ENCODE measurements at regions not wholly inside any gene's neighbourhood (a gene's known extent, or its start where the extent isn't known, plus 50 kb on each side); places are given as distances from the start of the nearest gene placed in this dataset.

- no peak overlapping the region for H3K27ac Mint-ChIP-seq
- H3K4me3 Mint-ChIP-seq, result no peak overlapping the region
- no peaks in the 10 kb centered on the region for H3K36me3 Mint-ChIP-seq
- H3K4me1 Mint-ChIP-seq (ENCODE audit: unreplicated experiment), result peaks cover 17% of the 10 kb centered on the region
- H3K27me3 Mint-ChIP-seq, result peaks cover 5% of the 10 kb centered on the region
- TF ChIP-seq CTCF (conservative IDR thresholded peaks at IDR 0.05), result no peak
- DNase-seq (ENCODE audit: extremely low spot score, unreplicated experiment), result no peak
- H3K9me3 Mint-ChIP-seq, result no peaks in the 10 kb centered on the region
These were observed 118.8 kb upstream of the FRY start for GRCh38 chr13:31912647-31913401.

GRCh38 chr13:31913459-31913858 is 118.1 kb upstream of the FRY start:
- Mint-ChIP-seq H3K27ac (no peak overlapping the region), H3K9me3 (no peaks in the 10 kb centered on the region), H3K4me1 (ENCODE audit: unreplicated experiment) (peaks cover 17% of the 10 kb centered on the region), H3K36me3 (no peaks in the 10 kb centered on the region), H3K4me3 (no peak overlapping the region), H3K27me3 (peaks cover 5% of the 10 kb centered on the region)
- no peak for DNase-seq (ENCODE audit: extremely low spot score, unreplicated experiment)
- no peak for TF ChIP-seq CTCF (conservative IDR thresholded peaks at IDR 0.05)

- H3K4me3 Mint-ChIP-seq, result no peak overlapping the region
- H3K9me3 Mint-ChIP-seq, result no peaks in the 10 kb centered on the region
- no peak for TF ChIP-seq CTCF (conservative IDR thresholded peaks at IDR 0.05)
- peaks cover 17% of the 10 kb centered on the region for H3K4me1 Mint-ChIP-seq (ENCODE audit: unreplicated experiment)
- DNase-seq (ENCODE audit: extremely low spot score, unreplicated experiment), result no peak
- no peaks in the 10 kb centered on the region for H3K36me3 Mint-ChIP-seq
- H3K27me3 Mint-ChIP-seq, result no peaks in the 10 kb centered on the region
- H3K27ac Mint-ChIP-seq, result no peak overlapping the region
These were observed 116.7 kb upstream of the FRY start for GRCh38 chr13:31914843-31915242.

GRCh38 chr13:31918707-31919106 is 112.9 kb upstream of the FRY start:
- TF ChIP-seq CTCF (conservative IDR thresholded peaks at IDR 0.05), result no peak
- peaks cover 17% of the 10 kb centered on the region for H3K4me1 Mint-ChIP-seq (ENCODE audit: unreplicated experiment)
- no peaks in the 10 kb centered on the region for H3K9me3 Mint-ChIP-seq
- H3K4me3 Mint-ChIP-seq, result no peak overlapping the region
- no peak overlapping the region for H3K27ac Mint-ChIP-seq
- DNase-seq (ENCODE audit: extremely low spot score, unreplicated experiment), result no peak
- H3K27me3 Mint-ChIP-seq, result no peaks in the 10 kb centered on the region
- no peaks in the 10 kb centered on the region for H3K36me3 Mint-ChIP-seq

- Mint-ChIP-seq H3K27me3 (no peaks in the 10 kb centered on the region), H3K27ac (no peak overlapping the region), H3K4me1 (ENCODE audit: unreplicated experiment) (peaks cover 17% of the 10 kb centered on the region), H3K36me3 (no peaks in the 10 kb centered on the region), H3K9me3 (no peaks in the 10 kb centered on the region), H3K4me3 (no peak overlapping the region)
- DNase-seq (ENCODE audit: extremely low spot score, unreplicated experiment), result no peak
- no peak for TF ChIP-seq CTCF (conservative IDR thresholded peaks at IDR 0.05)
These were observed 112.3 kb upstream of the FRY start for GRCh38 chr13:31919241-31919640.
